ENCODE measurements at regions not wholly inside any gene's neighbourhood (a gene's known extent, or its start where the extent isn't known, plus 50 kb on each side); places are given as distances from the start of the nearest gene placed in this dataset.

GRCh38 chr7:3240826-3241430 is 60.1 kb upstream of the SDK1 start:
- Histone ChIP-seq H3K9me3 (peaks cover 18% of the 10 kb centered on the region), H3K27ac (no peak overlapping the region), H3K4me3 (no peak overlapping the region), H3K4me2 (no peak overlapping the region), H3K4me1 (peaks cover 17% of the 10 kb centered on the region)
- FAIRE-seq (no peak), DNase-seq (ENCODE audit: low read depth in 1 of 2, low spot score in 1 of 2) (no peak), ATAC-seq (no peak)
- CTCF ChIA-PET = interaction anchor here (0.9 kb wide), 1 partner anchor 303 kb away, joined by 3 read pairs; no protein-coding TSS in a partner anchor
- TF ChIP-seq HMGXB4 (CRISPR knock-in tag; IDR thresholded peaks at IDR 0.05; ENCODE audit: borderline replicate concordance) (no peak), SMC3 (IDR thresholded peaks at IDR 0.05) (no peak), ATOH8 (CRISPR knock-in tag; IDR thresholded peaks at IDR 0.05; ENCODE audit: low read depth) (no peak), HOXB5 (CRISPR knock-in tag; IDR thresholded peaks at IDR 0.05) (no peak), RAD21 (conservative IDR thresholded peaks at IDR 0.05 in 1 of 2, IDR thresholded peaks at IDR 0.05 in 1 of 2) (no peak), USF2 (IDR thresholded peaks at IDR 0.05) (no peak), EHF (CRISPR knock-in tag; IDR thresholded peaks at IDR 0.05) (no peak), NPAS2 (CRISPR knock-in tag; IDR thresholded peaks at IDR 0.05; ENCODE audit: borderline replicate concordance) (no peak), NFE2L2 (conservative IDR thresholded peaks at IDR 0.05; ENCODE audit: low read length) (no peak), EP300 (IDR thresholded peaks at IDR 0.05) (no peak), MAZ (IDR thresholded peaks at IDR 0.05; ENCODE audit: borderline replicate concordance, low read depth, low read length) (no peak), POLR2AphosphoS2 (conservative IDR thresholded peaks at IDR 0.05; ENCODE audit: low read length) (no peak)
- POLR2A ChIA-PET = no interaction called here
- WGBS (ENCODE audit: missing lambda C conversion rate) = 82% methylated on average over 25 of the region's 25 CpGs

- WGBS (ENCODE audit: missing lambda C conversion rate) = 81% methylated on average over 6 of the region's 6 CpGs
- ATAC-seq = no peak
Measured at GRCh38 chr7:3241686-3242258, 59.3 kb upstream of the SDK1 start.

More at GRCh38 chr7:3241686-3242258, 59.3 kb upstream of the SDK1 start:
- Histone ChIP-seq H3K27ac (no peak overlapping the region), H3K4me3 (no peak overlapping the region), H3K4me2 (no peak overlapping the region), H3K9me3 (peaks cover 15% of the 10 kb centered on the region; the same call in 2 of the 3 replicates), H3K4me1 (peaks cover 17% of the 10 kb centered on the region)
- no peak for DNase-seq (ENCODE audit: low read depth in 1 of 2, low spot score in 1 of 2)
- ChIA-PET CTCF (interaction anchor here (1.0 kb wide), 1 partner anchor 19 kb away, joined by 3 read pairs; no protein-coding TSS in a partner anchor), POLR2A (no interaction called here)
- no peak for TF ChIP-seq ATOH8 (CRISPR knock-in tag; IDR thresholded peaks at IDR 0.05; ENCODE audit: low read depth)
- TF ChIP-seq MAZ (IDR thresholded peaks at IDR 0.05; ENCODE audit: borderline replicate concordance, low read depth, low read length) = no peak
- TF ChIP-seq ZNF302 (CRISPR knock-in tag; IDR thresholded peaks at IDR 0.05) = no peak
- no peak for TF ChIP-seq RCOR1 (IDR thresholded peaks at IDR 0.05; ENCODE audit: low read depth, low read length)
- no peak for TF ChIP-seq NR3C1 (IDR thresholded peaks at IDR 0.05)
- TF ChIP-seq JUN (IDR thresholded peaks at IDR 0.05) = no peak
- TF ChIP-seq E2F6 (IDR thresholded peaks at IDR 0.05; ENCODE audit: borderline replicate concordance, low read depth) = no peak
- TF ChIP-seq ELK1 (IDR thresholded peaks at IDR 0.05; ENCODE audit: low read depth, low read length) = no peak
- FAIRE-seq = no peak

All from A549 (cell line).